ENCODE measurements at regions not wholly inside any gene's neighbourhood (a gene's known extent, or its start where the extent isn't known, plus 50 kb on each side); places are given as distances from the start of the nearest gene placed in this dataset.

DNA sequence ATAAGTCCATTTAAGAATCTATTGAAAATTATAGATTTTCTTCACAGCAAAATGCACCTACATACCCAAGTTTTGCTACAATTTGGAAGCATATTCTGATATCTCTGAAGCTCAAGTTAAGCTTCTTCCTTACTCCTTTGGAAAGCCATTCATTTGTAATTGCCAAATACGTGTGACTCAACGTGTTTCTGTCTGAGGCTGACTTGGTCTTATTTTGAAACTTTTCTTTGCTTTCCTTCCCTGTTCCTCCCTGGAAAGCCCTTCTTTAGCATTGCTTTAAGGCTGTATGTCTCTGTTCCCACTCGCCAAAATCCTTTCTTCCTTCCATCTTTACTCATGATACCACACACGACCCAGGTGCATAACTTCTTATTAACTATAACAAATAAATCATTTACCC lies 232.0 kb downstream of the ZBBX start:
- Histone ChIP-seq H4K20me1 (ENCODE audit: insufficient read depth, low read length) (no peaks in the 10 kb centered on the region), H3K27ac (ENCODE audit: extremely low read length, insufficient read depth, low read length) (no peak overlapping the region), H3K4me1 (ENCODE audit: insufficient read depth, low read length) (no peaks in the 10 kb centered on the region), H3K36me3 (replicated peaks in 1 of 2; ENCODE audit: control insufficient read depth in 1 of 2, insufficient read depth in 2 of 2, low read length in 2 of 2) (no peaks in the 10 kb centered on the region), H3K9ac (ENCODE audit: insufficient read depth, low read depth, low read length) (no peak overlapping the region), H2AFZ (ENCODE audit: low read length) (no peak overlapping the region), H3K27me3 (ENCODE audit: control insufficient read depth in 1 of 2, insufficient read depth in 2 of 2, low read length in 2 of 2) (no peaks in the 10 kb centered on the region), H3K79me2 (ENCODE audit: insufficient read depth, low read length) (no peaks in the 10 kb centered on the region), H3K4me3 (replicated peaks in 1 of 3; ENCODE audit: insufficient read depth in 1 of 3, low read depth in 2 of 3, low read length in 3 of 3) (no peak overlapping the region), H3K4me2 (ENCODE audit: low read depth, low read length) (no peak overlapping the region), H3K9me3 (ENCODE audit: low read length) (no peaks in the 10 kb centered on the region)
- ChIA-PET POLR2A (no interaction called here), CTCF (ENCODE audit: low intra/inter-chr PET ratio, low total read pairs) (no interaction called here)
- no TSS peak for BruUV-seq (replicated peaks)
- ATAC-seq = no peak
- DNase-seq (ENCODE audit: low spot score) = no peak
- 2% methylated on average over 4 of the region's 4 CpGs for WGBS (ENCODE audit: low lambda C conversion rate)
- FAIRE-seq = no peak
- no peak for TF ChIP-seq ZSCAN25 (CRISPR knock-in tag; IDR thresholded peaks at IDR 0.05)
- intact Hi-C loops (cut with micrococcal nuclease; ENCODE audit: unreplicated experiment) (no loop called here), in situ Hi-C loops (cut with HindIII; ENCODE audit: extremely low pct_ligation_motif_present, low pct_unique_long_range_greater_than_20kb) (no loop called here)

DNA sequence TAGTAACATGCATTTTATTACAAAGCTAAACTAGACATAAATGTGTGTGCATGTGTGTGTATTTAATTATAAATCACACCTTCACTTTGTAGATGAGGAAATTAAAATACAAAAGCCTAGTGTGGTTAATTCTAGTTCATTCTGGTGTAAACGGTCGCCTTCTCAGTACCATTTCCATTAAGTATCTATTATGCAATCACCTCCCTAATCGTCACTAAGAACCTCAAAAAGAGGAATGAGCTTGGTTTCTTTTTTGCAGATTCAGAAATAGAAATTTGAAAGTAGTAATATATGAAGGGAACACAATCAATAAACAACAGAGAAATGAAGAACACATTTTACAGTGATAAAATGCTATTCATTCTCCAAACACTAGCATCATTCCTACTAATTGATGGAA lies 233.2 kb downstream of the ZBBX start:
- no peaks in the 10 kb centered on the region for H4K20me1 ChIP-seq (ENCODE audit: insufficient read depth, low read length)
- FAIRE-seq (no peak), DNase-seq (ENCODE audit: low spot score) (no peak), ATAC-seq (no peak)
- in situ Hi-C loops (cut with HindIII; ENCODE audit: extremely low pct_ligation_motif_present, low pct_unique_long_range_greater_than_20kb) = no loop called here
- H3K9me3 ChIP-seq (ENCODE audit: low read length) = no peaks in the 10 kb centered on the region
- no peak overlapping the region for H3K4me2 ChIP-seq (ENCODE audit: low read depth, low read length)
- H3K27ac ChIP-seq (ENCODE audit: extremely low read length, insufficient read depth, low read length) = no peak overlapping the region
- ChIA-PET POLR2A (no interaction called here), CTCF (ENCODE audit: low intra/inter-chr PET ratio, low total read pairs) (no interaction called here)
- H3K79me2 ChIP-seq (ENCODE audit: insufficient read depth, low read length) = no peaks in the 10 kb centered on the region
- H3K9ac ChIP-seq (ENCODE audit: insufficient read depth, low read depth, low read length) = no peak overlapping the region
- no peaks in the 10 kb centered on the region for H3K27me3 ChIP-seq (ENCODE audit: control insufficient read depth in 1 of 2, insufficient read depth in 2 of 2, low read length in 2 of 2)
- BruUV-seq (replicated peaks) = no TSS peak
- no peak overlapping the region for H3K4me3 ChIP-seq (replicated peaks in 1 of 3; ENCODE audit: insufficient read depth in 1 of 3, low read depth in 2 of 3, low read length in 3 of 3)
- no peak overlapping the region for H2AFZ ChIP-seq (ENCODE audit: low read length)
- no peaks in the 10 kb centered on the region for H3K36me3 ChIP-seq (replicated peaks in 1 of 2; ENCODE audit: control insufficient read depth in 1 of 2, insufficient read depth in 2 of 2, low read length in 2 of 2)
- WGBS (ENCODE audit: low lambda C conversion rate) = 6% methylated on average over 3 of the region's 3 CpGs
- intact Hi-C loops (cut with micrococcal nuclease; ENCODE audit: unreplicated experiment) = no loop called here
- H3K4me1 ChIP-seq (ENCODE audit: insufficient read depth, low read length) = no peaks in the 10 kb centered on the region
- TF ChIP-seq SALL2 (CRISPR knock-in tag; IDR thresholded peaks at IDR 0.05) = no peak
- no peak for TF ChIP-seq ZSCAN29 (CRISPR knock-in tag; conservative IDR thresholded peaks at IDR 0.05)
- TF ChIP-seq NCOR1 (IDR thresholded peaks at IDR 0.05; ENCODE audit: borderline replicate concordance, low read length) = no peak
- TF ChIP-seq, protein P1, sequence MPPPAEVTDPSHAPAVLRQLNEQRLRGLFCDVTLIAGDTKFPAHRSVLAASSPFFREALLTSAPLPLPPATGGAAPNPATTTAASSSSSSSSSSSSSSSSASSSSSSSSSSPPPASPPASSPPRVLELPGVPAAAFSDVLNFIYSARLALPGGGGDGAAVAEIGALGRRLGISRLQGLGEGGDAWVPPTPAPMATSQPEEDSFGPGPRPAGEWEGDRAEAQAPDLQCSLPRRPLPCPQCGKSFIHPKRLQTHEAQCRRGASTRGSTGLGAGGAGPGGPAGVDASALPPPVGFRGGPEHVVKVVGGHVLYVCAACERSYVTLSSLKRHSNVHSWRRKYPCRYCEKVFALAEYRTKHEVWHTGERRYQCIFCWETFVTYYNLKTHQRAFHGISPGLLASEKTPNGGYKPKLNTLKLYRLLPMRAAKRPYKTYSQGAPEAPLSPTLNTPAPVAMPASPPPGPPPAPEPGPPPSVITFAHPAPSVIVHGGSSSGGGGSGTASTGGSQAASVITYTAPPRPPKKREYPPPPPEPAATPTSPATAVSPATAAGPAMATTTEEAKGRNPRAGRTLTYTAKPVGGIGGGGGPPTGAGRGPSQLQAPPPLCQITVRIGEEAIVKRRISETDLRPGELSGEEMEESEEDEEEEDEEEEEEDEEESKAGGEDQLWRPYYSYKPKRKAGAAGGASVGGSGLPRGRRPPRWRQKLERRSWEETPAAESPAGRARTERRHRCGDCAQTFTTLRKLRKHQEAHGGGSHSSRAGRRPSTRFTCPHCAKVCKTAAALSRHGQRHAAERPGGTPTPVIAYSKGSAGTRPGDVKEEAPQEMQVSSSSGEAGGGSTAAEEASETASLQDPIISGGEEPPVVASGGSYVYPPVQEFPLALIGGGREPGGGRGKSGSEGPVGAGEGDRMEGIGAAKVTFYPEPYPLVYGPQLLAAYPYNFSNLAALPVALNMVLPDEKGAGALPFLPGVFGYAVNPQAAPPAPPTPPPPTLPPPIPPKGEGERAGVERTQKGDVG (CRISPR knock-in tag; IDR thresholded peaks at IDR 0.05; ENCODE audit: borderline replicate concordance) = no peak
- no peak for TF ChIP-seq KDM6A (CRISPR knock-in tag; IDR thresholded peaks at IDR 0.05; ENCODE audit: low read depth)
- TF ChIP-seq CENPX (CRISPR knock-in tag; IDR thresholded peaks at IDR 0.05) = no peak
- TF ChIP-seq MAZ (IDR thresholded peaks at IDR 0.05; ENCODE audit: borderline replicate concordance, low read depth, low read length) = no peak
- TF ChIP-seq MAZ (CRISPR knock-in tag; IDR thresholded peaks at IDR 0.05; ENCODE audit: low read depth) = no peak
- TF ChIP-seq, protein P2, sequence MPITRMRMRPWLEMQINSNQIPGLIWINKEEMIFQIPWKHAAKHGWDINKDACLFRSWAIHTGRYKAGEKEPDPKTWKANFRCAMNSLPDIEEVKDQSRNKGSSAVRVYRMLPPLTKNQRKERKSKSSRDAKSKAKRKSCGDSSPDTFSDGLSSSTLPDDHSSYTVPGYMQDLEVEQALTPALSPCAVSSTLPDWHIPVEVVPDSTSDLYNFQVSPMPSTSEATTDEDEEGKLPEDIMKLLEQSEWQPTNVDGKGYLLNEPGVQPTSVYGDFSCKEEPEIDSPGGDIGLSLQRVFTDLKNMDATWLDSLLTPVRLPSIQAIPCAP (CRISPR knock-in tag; IDR thresholded peaks at IDR 0.05; ENCODE audit: low read depth) = no peak
- TF ChIP-seq SP140L (CRISPR knock-in tag; IDR thresholded peaks at IDR 0.05; ENCODE audit: borderline replicate concordance) = no peak
- TF ChIP-seq, protein P3, sequence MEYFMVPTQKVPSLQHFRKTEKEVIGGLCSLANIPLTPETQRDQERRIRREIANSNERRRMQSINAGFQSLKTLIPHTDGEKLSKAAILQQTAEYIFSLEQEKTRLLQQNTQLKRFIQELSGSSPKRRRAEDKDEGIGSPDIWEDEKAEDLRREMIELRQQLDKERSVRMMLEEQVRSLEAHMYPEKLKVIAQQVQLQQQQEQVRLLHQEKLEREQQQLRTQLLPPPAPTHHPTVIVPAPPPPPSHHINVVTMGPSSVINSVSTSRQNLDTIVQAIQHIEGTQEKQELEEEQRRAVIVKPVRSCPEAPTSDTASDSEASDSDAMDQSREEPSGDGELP (IDR thresholded peaks at IDR 0.05; ENCODE audit: borderline replicate concordance, low read depth) = no peak
- no peak for TF ChIP-seq ADNP (CRISPR knock-in tag; IDR thresholded peaks at IDR 0.05)
- TF ChIP-seq ZNF24 (IDR thresholded peaks at IDR 0.05) = no peak
- TF ChIP-seq BRD4 (CRISPR knock-in tag; IDR thresholded peaks at IDR 0.05) = no peak
- TF ChIP-seq, protein P4, sequence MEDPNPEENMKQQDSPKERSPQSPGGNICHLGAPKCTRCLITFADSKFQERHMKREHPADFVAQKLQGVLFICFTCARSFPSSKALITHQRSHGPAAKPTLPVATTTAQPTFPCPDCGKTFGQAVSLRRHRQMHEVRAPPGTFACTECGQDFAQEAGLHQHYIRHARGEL (CRISPR knock-in tag; IDR thresholded peaks at IDR 0.05) = no peak

All from HepG2 (cell line).